ENCODE measurements at regions not wholly inside any gene's neighbourhood (a gene's known extent, or its start where the extent isn't known, plus 50 kb on each side); places are given as distances from the start of the nearest gene placed in this dataset.

DNA sequence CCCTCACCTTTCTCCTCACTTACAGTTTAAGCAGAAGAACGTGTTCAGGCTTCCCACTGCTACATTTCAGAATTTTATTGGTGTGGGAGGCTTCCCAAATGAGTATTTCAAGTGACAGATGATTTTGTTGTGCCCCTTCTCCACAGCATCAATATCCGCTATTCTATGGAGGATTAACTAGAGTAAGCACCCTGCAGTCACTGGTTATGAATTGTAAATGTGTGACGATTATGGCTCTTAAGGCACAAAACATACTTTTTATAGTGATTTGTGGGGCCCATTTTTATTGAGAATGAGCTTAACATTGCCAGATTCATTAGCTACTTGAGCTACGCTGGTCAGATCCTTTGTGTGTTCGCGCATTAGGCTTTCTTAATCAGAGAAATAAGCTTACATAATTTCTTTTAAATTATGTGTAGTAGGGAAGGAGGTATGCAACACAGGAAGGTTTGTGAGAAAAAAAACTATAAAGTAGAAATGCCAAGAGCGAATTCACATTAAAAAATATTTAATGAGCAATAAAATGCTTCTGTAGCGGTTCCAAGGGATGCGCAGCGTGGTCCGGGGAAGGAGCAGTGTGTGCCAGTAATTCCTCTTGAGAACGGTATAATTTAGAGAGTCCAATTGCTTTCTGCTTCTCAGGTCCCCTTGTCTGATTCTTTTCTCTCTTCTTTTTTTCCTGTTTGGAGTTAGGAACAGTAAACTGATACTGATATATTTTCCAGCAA is 2380.4 kb downstream of the MAT2B start:
- no peak for DNase-seq (ENCODE audit: low read depth in 1 of 2, low spot score in 1 of 2)
- H3K9me3 ChIP-seq (ENCODE audit: low read depth): no peaks in the 10 kb centered on the region
- H3K4me1 ChIP-seq (ENCODE audit: low read depth): no peaks in the 10 kb centered on the region
- TF ChIP-seq, protein P1, sequence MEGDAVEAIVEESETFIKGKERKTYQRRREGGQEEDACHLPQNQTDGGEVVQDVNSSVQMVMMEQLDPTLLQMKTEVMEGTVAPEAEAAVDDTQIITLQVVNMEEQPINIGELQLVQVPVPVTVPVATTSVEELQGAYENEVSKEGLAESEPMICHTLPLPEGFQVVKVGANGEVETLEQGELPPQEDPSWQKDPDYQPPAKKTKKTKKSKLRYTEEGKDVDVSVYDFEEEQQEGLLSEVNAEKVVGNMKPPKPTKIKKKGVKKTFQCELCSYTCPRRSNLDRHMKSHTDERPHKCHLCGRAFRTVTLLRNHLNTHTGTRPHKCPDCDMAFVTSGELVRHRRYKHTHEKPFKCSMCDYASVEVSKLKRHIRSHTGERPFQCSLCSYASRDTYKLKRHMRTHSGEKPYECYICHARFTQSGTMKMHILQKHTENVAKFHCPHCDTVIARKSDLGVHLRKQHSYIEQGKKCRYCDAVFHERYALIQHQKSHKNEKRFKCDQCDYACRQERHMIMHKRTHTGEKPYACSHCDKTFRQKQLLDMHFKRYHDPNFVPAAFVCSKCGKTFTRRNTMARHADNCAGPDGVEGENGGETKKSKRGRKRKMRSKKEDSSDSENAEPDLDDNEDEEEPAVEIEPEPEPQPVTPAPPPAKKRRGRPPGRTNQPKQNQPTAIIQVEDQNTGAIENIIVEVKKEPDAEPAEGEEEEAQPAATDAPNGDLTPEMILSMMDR (IDR thresholded peaks at IDR 0.05; ENCODE audit: low read depth, low read length): no peak
- H3K27me3 ChIP-seq: no peaks in the 10 kb centered on the region
- H3K36me3 ChIP-seq: no peaks in the 10 kb centered on the region
- no peak overlapping the region for H3K27ac ChIP-seq
- H3K4me3 ChIP-seq: no peak overlapping the region

DNA sequence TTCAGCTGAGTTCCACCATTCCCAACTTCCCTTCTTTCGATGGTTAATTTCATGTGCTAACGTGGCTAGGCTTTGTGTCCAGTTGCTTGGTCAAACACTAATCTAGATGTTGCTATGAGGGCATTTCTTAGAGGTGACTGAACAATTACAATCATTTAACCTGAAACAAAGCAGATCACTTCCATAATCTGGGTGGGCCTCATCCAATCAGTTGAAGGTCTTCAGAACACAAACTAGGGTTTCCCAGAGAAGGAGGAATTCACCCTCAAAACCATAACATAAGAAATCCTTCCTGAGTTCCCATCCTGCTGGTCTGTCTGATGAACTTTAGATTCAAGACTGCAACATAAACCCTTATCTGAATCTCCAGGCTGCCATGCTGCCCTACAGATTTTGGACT is 2381.7 kb downstream of the MAT2B start:
- H3K27me3 ChIP-seq: no peaks in the 10 kb centered on the region
- no peaks in the 10 kb centered on the region for H3K9me3 ChIP-seq (ENCODE audit: low read depth)
- H3K27ac ChIP-seq: no peak overlapping the region
- no peaks in the 10 kb centered on the region for H3K36me3 ChIP-seq
- no peak for DNase-seq (ENCODE audit: low read depth in 1 of 2, low spot score in 1 of 2)
- TF ChIP-seq, protein P1 (IDR thresholded peaks at IDR 0.05; ENCODE audit: low read depth, low read length): no peak
- H3K4me3 ChIP-seq: no peak overlapping the region
- no peaks in the 10 kb centered on the region for H3K4me1 ChIP-seq (ENCODE audit: low read depth)

DNA sequence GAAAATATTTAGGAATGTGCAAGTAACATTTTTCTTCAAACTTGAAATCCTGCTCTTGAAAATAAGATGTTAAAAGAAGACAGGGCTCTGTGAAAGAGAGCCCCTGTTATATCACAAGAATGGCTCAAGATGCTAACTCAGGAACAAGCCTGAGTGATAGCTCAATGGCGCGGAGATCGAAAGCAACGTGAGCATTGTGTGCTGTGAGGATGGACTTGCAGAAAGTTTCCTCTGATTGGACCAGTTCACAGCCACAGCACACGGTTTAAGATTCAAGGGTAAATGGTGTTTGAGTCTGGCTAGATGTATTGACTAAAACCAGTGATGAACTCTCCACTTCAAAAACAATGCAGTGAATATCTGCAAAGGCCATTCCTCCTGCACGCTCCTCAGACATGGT is 2387.0 kb downstream of the MAT2B start:
- TF ChIP-seq, protein P1 (IDR thresholded peaks at IDR 0.05; ENCODE audit: low read depth, low read length): no peak
- no peak for DNase-seq (ENCODE audit: low read depth in 1 of 2, low spot score in 1 of 2)
- Histone ChIP-seq H3K4me3 (no peak overlapping the region), H3K27me3 (no peaks in the 10 kb centered on the region), H3K27ac (no peak overlapping the region), H3K4me1 (ENCODE audit: low read depth) (no peaks in the 10 kb centered on the region), H3K9me3 (ENCODE audit: low read depth) (no peaks in the 10 kb centered on the region), H3K36me3 (no peaks in the 10 kb centered on the region)

- TF ChIP-seq, protein P1 (IDR thresholded peaks at IDR 0.05; ENCODE audit: low read depth, low read length): no peak
- Histone ChIP-seq H3K27ac (no peak overlapping the region), H3K9me3 (ENCODE audit: low read depth) (no peaks in the 10 kb centered on the region), H3K4me1 (ENCODE audit: low read depth) (no peaks in the 10 kb centered on the region), H3K36me3 (no peaks in the 10 kb centered on the region), H3K4me3 (no peak overlapping the region), H3K27me3 (no peaks in the 10 kb centered on the region)
- no peak for DNase-seq (ENCODE audit: low read depth in 1 of 2, low spot score in 1 of 2)
Observed at GRCh38 chr5:165894916-165895315, 2389.5 kb downstream of the MAT2B start.

DNA sequence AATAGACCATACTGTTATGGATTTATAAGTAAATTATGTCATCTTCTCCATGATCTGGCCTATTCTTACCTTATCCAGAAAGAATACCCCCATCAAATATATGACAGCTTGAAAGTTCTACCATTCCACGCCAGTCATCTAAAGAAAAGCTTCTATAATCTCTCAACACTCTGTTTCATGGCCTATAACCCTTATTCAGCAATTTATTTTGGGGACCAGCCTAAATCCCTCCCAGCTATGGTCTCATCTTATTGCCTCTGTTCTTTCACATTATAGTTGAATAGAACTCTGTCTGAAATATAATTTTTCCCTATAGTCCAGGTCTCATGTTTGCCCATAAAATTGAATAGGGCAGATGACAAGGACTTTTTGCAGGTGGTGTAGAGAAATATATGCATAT is 2387.6 kb upstream of the WWC1 start:
- H3K36me3 ChIP-seq: no peaks in the 10 kb centered on the region
- no peaks in the 10 kb centered on the region for H3K4me1 ChIP-seq (ENCODE audit: low read depth)
- TF ChIP-seq, protein P1 (IDR thresholded peaks at IDR 0.05; ENCODE audit: low read depth, low read length): no peak

More for the DNA sequence above, 2387.6 kb upstream of the WWC1 start:
- Histone ChIP-seq H3K27ac (no peak overlapping the region), H3K9me3 (ENCODE audit: low read depth) (no peaks in the 10 kb centered on the region), H3K27me3 (no peaks in the 10 kb centered on the region), H3K4me3 (no peak overlapping the region)
- DNase-seq (ENCODE audit: low read depth in 1 of 2, low spot score in 1 of 2): no peak

Measured in cardiac muscle cell (in vitro differentiated cells and primary cell).